ENCODE measurements at regions not wholly inside any gene's neighbourhood (a gene's known extent, or its start where the extent isn't known, plus 50 kb on each side); places are given as distances from the start of the nearest gene placed in this dataset.

- TF ChIP-seq FOXM1 (IDR thresholded peaks at IDR 0.05; ENCODE audit: borderline replicate concordance) (no peak), FOXA1 (IDR thresholded peaks at IDR 0.05) (no peak), LEF1 (IDR thresholded peaks at IDR 0.05; ENCODE audit: borderline replicate concordance) (no peak), SUZ12 (IDR thresholded peaks at IDR 0.05) (no peak), CTBP1 (IDR thresholded peaks at IDR 0.05; ENCODE audit: borderline replicate concordance) (no peak)
Measured at GRCh38 chr6:19444481-19444880, 392.7 kb upstream of the ID4 start.

All from HEK293T (cell line).